H7 (cell line): ENCODE measurements at regions not wholly inside any gene's neighbourhood (a gene's known extent, or its start where the extent isn't known, plus 50 kb on each side); places are given as distances from the start of the nearest gene placed in this dataset.

ENCODE experiments used
- DNase-seq: peaks from one replicate; pipeline ENCODE4 v3.0.0; 2012
- H3K27me3 ChIP-seq: 2 replicates; pipeline ENCODE4 v1.6.0; 2011; ENCODE audit warnings: mild to moderate bottlenecking, low read length; ENCODE audit not compliant: control insufficient read depth, insufficient read depth
- H3K36me3 ChIP-seq: replicated peaks from 2 replicates; pipeline ENCODE4 v1.5.1; 2011; ENCODE audit warnings: low read length; ENCODE audit not compliant: control insufficient read depth, insufficient read depth
- H3K4me3 ChIP-seq: 2 replicates; pipeline ENCODE4 v1.5.1; 2011; ENCODE audit warnings: low read depth, mild to moderate bottlenecking, control low read depth, low read length, moderate library complexity; ENCODE audit not compliant: insufficient read depth

DNA sequence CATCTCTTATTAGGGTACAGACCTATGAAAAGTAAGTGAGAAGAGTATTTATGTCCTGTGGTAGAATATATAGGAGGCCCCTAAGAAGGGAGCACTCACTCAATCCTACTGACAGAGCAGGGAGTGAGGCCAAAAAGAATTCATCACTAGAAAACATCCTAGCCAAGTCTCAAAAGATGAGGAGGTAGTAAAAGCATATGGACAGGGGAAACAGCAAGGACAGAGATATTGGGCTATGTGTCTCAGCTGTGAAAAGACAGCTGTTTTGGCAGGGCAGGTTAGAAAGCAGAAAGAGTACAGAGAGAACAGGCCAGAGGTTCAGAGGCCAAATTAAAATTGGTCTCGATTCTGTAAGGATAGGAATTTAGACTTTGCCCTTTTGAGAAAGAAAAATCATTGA is 548.3 kb upstream of the ANKRD30A start:
- no peaks in the 10 kb centered on the region for H3K36me3 ChIP-seq
- H3K4me3 ChIP-seq, result no peak overlapping the region
- no peak for DNase-seq
- H3K27me3 ChIP-seq, result no peaks in the 10 kb centered on the region

DNA sequence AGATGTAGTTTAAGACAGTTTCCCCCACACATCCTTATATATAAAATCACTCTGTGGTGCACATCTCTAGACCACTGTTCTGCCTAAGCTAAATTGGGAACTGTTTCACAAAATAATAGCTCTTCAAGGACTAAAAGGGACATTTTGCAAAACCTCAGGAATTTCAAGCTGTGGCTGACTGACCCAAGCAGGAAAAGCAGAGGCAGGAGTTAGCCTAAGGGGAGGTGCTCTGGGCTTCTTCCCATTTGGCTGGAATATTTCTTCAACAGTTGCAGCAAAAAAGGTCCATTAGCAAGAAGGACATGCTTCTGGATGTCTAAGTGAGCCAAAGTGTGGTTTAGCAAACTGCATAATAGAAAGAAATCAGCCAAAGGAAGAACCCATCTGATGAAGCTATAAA is 551.2 kb upstream of the ANKRD30A start:
- H3K4me3 ChIP-seq, result no peak overlapping the region
- DNase-seq, result no peak
- H3K27me3 ChIP-seq, result no peaks in the 10 kb centered on the region
- no peaks in the 10 kb centered on the region for H3K36me3 ChIP-seq

DNA sequence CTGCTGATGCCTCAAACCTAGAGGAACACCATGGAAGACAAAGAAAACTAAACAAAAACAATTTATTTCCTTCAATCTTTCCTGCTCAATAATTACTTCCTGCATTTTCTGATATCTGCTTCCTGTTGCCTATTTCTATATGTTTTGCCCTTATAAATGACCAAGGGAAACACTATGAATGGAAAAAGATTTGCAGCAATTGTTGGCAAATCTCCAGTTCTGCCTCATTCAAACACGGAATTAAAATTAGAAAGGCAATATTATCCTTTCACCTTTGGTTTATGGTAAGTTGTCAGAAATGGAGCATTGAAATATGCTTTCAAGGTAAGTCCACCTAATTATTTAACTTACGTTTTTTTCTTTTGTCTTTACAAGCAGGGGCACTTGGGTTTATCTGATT is 552.2 kb upstream of the ANKRD30A start:
- H3K36me3 ChIP-seq, result no peaks in the 10 kb centered on the region
- DNase-seq, result no peak
- H3K27me3 ChIP-seq, result no peaks in the 10 kb centered on the region

GRCh38 chr10:36564433-36564832 is 561.0 kb upstream of the ANKRD30A start:
- H3K4me3 ChIP-seq, result no peak overlapping the region
- DNase-seq, result no peak
- no peaks in the 10 kb centered on the region for H3K36me3 ChIP-seq
- no peaks in the 10 kb centered on the region for H3K27me3 ChIP-seq

More for the DNA sequence above, 552.2 kb upstream of the ANKRD30A start:
- H3K4me3 ChIP-seq, result no peak overlapping the region

DNA sequence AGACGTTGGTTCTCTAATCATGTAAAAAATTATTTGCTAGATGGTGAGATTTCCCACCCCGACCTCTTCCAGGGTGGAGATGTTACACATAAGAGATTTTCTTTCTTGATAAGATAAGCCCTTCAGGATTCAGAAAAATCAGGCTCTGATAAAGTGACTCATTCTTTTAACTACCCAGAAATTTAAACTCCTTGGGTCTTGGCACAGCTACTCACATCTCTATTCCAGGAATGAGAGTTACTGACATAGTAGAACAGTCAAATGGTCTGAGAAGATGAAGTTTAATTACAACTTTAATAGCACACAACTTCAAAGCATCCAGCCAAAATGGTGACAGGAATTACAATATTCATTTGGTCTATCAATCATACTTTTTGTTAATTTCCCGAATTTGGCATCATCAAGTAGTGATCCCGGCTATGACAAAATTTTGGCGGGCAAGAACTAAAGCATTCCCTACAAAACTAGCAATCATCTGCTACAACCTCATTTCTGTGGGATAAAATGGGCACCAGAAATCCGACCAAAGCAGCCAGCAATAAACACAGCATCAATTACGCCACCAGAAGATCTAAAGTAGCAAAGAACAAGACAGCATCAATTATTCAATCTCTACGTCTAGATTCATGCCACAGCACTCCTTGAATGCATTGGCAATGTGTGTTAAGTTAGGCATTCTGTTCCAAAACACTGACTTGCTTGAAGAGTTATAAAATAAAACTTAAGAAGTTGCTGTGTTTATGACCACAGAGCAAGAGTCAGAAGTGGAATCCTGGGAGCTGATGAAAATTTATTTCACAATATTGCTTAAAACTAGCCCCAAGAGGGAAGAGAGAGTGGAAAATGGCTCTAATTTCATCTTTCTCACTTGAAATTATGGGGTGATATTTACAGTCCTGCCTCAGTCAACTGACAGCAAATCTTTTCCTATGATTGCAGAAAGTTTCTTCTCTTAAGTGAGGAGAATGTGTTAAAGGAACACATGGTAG is 565.7 kb upstream of the ANKRD30A start:
- Histone ChIP-seq H3K36me3 (no peaks in the 10 kb centered on the region), H3K4me3 (no peak overlapping the region), H3K27me3 (no peaks in the 10 kb centered on the region)
- DNase-seq, result no peak

DNA sequence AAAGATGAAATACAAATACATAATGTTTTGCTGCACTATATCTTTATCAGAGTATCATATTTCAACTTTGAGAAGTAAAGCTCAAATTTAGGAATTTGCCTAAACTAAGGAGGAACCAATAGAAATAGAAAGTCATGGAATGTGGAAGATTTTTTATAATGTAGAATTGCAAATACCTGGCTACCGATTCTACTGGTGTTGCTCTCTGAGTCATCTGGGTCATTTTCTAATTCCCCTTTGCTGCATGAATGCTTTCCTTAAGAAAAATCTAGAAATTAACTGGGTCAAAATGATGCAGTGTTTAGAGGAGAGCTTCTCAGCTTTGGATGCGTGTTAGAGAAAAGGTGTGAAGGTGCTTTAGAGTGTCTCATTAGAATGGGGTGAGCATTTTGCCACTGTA is 568.9 kb upstream of the ANKRD30A start:
- Histone ChIP-seq H3K36me3 (no peaks in the 10 kb centered on the region), H3K4me3 (no peak overlapping the region), H3K27me3 (no peaks in the 10 kb centered on the region)
- DNase-seq, result no peak

DNA sequence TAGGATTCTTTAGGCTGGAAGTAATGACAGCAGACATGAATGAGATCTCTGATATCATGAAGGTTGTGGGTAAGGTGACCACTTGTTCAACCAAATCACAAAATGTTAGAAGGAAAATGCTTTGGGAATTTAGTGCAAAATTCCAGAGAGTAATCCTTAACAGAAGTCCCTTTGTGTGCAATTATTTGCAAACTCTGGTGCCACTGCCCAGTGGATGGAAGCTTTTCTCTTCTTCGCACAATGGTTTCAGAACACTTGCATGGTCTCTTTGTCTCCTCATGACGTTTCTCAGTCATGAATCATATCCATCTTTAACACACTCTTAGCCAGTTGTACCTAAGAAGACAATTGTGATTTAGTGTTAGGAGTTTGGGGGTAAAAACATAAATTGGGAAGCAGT is 570.4 kb upstream of the ANKRD30A start:
- H3K27me3 ChIP-seq, result no peaks in the 10 kb centered on the region
- no peak overlapping the region for H3K4me3 ChIP-seq
- H3K36me3 ChIP-seq, result no peaks in the 10 kb centered on the region
- no peak for DNase-seq

DNA sequence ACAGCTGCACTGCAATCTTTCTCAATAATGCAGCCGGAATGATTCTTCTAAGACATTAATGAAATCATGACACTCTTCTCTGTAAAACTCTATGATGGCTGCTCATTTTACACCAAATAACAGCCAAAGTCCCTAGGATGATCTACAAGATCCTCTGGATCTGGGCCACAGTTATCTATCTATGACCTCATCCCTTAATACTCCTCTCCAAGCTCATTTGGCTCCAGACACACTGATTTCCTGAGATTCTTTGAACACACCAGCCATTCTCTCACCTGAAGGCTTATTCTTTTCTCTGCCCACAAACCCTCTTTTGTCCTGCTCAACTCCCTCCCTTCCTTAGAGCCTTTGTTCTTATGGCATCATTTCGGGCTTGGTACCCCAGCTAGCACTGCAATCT is 577.4 kb upstream of the ANKRD30A start:
- no peaks in the 10 kb centered on the region for H3K27me3 ChIP-seq
- H3K36me3 ChIP-seq, result no peaks in the 10 kb centered on the region
- DNase-seq, result no peak
- no peak overlapping the region for H3K4me3 ChIP-seq

GRCh38 chr10:36542493-36542892 is 582.9 kb upstream of the ANKRD30A start:
- no peak overlapping the region for H3K4me3 ChIP-seq
- no peaks in the 10 kb centered on the region for H3K36me3 ChIP-seq
- DNase-seq, result no peak
- H3K27me3 ChIP-seq, result no peaks in the 10 kb centered on the region

- no peak overlapping the region for H3K4me3 ChIP-seq
- H3K27me3 ChIP-seq, result no peaks in the 10 kb centered on the region
- DNase-seq, result no peak
- H3K36me3 ChIP-seq, result no peaks in the 10 kb centered on the region
These were observed 584.8 kb upstream of the ANKRD30A start for GRCh38 chr10:36540611-36541010.

DNA sequence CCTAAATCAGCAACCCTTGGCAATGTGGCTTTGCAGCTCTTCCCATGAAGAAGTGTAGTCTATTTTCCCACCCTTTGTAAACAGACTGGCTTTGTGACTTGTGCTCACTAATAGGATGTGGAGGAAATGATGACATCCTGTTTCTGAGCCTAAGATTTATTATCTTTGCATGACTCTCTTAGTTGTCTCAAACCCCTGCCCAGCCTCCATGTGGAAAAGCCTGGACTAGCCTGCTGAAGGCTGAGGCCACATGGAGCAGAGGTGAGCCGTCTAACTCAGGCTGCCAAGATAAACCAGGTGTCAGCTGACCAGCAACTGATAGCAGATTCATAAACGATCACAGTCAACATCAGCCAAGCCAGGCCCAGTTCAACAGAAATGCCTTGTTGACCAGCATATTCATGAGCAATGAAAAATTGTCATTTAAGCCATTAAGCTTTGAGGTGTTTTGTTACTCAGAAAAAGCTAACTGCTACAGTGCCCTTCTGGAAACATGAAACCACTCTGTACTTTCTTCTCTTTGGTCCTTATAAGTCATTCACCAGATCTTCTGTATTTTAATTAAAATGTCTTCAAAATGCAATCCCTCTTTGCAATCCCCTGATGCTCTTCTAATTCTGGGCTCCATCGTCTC is 586.3 kb upstream of the ANKRD30A start:
- no peaks in the 10 kb centered on the region for H3K36me3 ChIP-seq
- DNase-seq, result no peak
- no peak overlapping the region for H3K4me3 ChIP-seq
- H3K27me3 ChIP-seq, result no peaks in the 10 kb centered on the region

DNA sequence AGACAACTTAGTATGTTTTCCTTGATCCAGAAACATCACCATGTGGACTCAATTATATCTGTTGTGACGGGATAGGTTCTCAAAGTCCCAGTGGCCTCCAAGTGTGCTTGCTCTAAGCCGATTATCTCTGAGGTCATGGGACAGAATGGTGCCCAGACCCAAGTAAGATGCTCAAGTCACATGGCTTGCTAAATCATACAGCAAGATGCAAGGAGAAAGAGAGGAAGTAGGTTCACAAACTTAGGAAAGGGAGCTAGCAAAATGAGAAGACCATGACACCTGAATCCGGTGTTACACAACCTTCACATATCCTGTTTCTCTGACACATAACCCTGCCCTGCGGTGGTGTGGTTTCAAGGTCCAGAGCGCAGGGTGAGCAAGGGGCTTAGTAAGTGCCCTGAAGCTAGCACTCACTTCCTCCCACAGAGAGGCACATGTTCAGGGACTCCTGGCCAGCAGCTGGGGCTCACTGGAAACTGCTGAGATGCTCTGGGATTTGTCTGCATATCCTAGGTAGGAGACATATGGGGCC is 590.9 kb upstream of the ANKRD30A start:
- no peak overlapping the region for H3K4me3 ChIP-seq
- H3K36me3 ChIP-seq, result no peaks in the 10 kb centered on the region
- DNase-seq, result no peak
- no peaks in the 10 kb centered on the region for H3K27me3 ChIP-seq

DNA sequence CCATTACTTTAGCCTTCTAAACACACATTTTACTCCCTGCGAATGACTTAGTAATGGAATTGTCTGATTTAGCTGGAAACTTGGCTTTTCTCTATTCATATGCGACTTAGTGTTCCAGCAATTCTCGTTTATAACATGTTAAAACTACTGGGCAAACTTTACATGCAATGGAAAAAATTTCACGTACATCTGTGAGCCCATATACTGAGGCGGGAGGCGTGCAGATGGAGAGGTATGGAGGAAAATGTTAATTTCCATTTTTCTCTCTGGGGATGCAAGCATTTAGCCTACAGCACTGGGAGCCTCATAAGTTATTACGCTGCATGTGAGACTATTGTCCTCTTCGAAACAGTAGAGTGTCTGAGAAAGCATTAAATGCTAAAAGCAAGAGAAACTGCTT is 591.5 kb upstream of the ANKRD30A start:
- no peaks in the 10 kb centered on the region for H3K27me3 ChIP-seq

DNA sequence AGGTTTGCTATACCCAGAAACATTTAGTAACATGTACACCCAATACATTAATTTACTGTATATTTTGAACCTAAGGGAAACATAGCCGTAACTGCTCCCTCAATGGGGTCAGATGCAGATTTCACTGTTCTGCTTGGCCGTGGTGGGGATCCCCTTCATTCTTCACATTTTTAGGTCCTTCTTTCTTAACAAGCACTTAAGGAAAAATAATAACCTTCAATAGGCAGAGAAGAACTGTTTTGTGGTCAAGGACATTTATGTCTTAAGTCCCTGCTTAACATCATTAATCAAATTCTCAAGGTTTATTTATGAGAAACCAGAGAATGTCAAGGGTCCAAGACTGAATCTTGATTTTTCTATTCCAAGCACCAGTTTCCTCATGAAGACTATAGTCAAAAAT is 592.1 kb upstream of the ANKRD30A start:
- no peak for DNase-seq
- H3K27me3 ChIP-seq, result no peaks in the 10 kb centered on the region
- H3K4me3 ChIP-seq, result no peak overlapping the region
- H3K36me3 ChIP-seq, result no peaks in the 10 kb centered on the region

More for the DNA sequence above, 591.5 kb upstream of the ANKRD30A start:
- H3K36me3 ChIP-seq, result no peaks in the 10 kb centered on the region
- no peak for DNase-seq
- no peak overlapping the region for H3K4me3 ChIP-seq

GRCh38 chr10:36531621-36532020 is 593.8 kb upstream of the ANKRD30A start:
- no peak for DNase-seq
- H3K27me3 ChIP-seq, result no peaks in the 10 kb centered on the region
- H3K4me3 ChIP-seq, result no peak overlapping the region
- no peaks in the 10 kb centered on the region for H3K36me3 ChIP-seq
